Endometrium (tissue), 2 donors: ENCODE measurements at regions not wholly inside any gene's neighbourhood (a gene's known extent, or its start where the extent isn't known, plus 50 kb on each side); places are given as distances from the start of the nearest gene placed in this dataset.

Experiments used
- FAIRE-seq: peaks from 2 replicates; lab custom pipeline; 2012; peaks lifted over from hg19 to GRCh38; lab: Jason Lieb, UNC
- donor health status: control.
- donor health status: control.

DNA sequence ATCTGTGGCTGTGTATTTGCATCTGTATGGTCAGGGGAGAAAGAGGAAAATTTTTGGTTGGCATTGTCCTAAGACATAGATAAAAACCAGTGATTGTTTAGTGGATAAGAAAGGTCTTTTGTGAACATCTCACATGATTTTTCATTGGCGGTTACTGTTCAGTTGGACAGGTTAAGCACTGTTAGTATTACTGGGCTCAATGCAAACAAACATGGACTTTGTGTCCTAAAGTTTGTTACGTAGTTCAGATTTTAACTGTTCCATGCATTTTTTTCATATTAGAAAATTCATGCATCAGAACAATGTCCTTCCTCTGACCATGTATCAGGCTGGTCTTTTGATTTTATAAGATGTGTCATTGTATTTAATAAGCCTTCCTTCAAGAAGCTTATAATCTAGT lies 368.0 kb downstream of the MEIS1 start:
- no peak for FAIRE-seq

DNA sequence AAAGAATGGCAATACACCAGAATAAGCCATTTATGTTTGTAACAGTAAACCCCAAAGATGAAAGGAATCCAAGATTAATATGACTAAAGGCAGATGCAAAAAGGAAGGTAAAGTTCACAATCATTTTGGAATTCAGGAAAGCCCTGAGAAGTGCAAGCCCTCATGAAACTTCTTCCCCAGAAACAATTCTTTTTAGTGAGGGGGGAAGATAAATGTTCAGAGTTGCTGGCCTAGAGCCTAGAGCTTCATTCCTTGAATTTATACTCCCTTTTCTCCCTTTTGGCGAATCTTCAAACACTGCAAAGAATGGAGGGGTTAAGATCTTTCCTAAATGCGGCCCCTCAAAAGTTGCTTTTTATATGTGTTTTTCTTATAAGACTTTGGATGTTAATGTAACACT lies 368.8 kb downstream of the MEIS1 start:
- peak; percentile 98 for FAIRE-seq

DNA sequence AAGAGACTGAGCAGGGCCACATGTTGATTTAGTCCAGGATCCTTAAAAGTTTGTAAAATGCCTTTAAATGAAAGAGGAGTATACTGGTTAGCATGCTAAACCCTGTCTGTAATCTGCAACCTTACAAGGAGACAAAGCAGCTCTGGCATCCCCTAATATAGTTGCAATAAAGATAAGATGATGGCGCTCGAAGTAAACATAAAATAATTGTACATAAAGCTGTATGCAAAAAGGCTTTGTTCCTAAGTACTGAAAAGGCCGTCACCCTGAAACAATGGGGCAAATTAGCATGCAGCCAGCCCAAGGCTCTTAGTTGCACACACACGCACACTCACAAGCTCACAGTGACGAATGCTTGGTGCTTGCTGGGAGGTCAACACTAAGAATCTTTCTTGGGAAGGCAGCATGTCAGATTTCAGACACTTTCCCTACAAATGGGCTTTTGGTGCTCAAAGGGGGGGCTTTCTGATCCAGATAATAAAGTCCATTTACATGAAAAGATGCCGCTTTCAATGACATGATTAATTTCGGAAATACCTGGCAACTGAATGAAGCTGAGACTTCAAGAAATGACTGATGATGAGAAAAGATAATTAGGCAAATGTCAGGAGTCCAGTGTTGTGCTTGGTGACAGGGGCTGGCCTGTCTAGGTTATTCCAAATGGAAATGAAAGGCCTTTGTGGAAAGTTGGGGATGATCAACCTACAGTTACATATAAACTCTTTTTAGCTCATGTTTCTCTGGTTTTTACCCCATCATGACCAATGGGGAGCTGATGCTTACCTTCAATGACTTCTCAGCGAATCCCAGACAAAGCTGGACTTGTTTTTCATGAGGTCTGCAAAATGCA lies 370.3 kb downstream of the MEIS1 start:
- no peak for FAIRE-seq

DNA sequence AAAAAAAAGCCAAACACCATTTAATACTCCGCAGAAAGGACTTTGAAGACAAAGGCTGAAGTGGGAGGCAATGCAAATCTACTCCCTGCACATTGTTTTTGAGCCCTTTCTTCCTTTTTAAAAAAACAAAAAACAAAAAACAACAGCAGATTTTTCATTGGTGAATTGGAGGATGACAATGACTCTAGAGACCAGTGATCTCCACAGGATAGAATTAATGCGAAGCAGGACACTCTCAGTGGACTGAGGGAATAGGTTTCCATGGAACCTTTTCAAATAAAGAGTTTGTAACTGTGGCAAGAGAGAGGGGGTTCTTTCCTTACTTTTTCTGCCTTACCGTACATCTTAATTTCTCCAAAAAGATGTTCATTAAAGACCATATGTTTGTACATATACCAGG lies 371.0 kb downstream of the MEIS1 start:
- peak; percentile 89 for FAIRE-seq

DNA sequence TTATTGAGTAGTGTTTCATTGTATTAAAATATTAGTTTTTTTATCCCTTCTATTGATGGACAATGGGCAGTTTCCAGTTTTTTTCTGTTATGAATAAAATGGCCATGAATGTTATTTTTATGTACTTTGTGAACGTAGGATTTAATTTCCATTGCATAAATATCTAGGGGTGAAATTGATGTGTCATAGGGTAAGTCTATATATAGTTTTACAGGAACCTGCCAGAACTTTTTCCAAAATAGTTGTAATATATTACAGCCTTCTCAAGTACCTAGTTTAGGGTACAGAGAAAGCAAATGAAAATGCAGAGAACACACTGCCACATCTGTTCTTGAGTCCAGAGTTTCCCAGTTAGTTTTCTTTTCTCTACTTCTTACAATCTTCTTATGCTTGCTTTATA lies 378.6 kb downstream of the MEIS1 start:
- FAIRE-seq = no peak

DNA sequence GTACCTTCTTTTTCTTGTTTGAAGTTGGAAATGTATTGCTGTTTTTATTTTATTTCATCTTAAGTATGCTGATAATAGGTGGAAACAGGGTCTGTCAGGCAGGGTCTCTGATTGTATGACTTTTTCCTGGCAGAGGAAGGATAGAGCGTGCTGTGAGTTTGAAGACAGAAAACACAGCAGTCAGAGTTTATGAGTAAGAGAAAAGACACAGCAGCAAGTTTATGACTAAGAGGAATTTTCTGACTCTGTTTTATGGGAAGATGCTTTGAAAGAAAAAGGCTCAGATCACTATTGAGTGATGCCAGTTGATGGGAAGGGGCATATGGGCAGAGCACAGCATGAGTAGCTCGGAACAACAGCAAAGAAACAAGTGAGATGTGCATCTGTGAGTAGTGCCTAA lies 379.1 kb downstream of the MEIS1 start:
- no peak for FAIRE-seq

DNA sequence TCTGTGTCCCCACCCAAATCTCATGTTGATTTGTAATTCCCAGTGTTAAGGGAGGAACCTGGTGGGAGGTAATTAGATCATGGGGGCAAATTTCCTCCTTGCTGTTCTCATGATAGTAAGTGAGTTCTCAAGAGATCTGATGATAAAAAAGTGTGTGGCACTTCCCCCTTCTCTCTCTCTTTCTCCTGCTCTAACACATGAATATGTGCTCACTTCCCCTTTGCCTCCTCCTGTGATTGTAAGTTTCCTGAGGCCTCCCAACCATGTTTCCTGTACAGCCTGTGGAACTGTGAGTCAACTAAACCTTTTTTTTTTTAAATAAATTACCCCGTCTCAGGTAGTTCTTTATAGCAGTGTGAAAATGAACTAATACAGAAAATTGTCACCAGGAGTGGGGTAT lies 380.0 kb downstream of the MEIS1 start:
- FAIRE-seq = no peak

DNA sequence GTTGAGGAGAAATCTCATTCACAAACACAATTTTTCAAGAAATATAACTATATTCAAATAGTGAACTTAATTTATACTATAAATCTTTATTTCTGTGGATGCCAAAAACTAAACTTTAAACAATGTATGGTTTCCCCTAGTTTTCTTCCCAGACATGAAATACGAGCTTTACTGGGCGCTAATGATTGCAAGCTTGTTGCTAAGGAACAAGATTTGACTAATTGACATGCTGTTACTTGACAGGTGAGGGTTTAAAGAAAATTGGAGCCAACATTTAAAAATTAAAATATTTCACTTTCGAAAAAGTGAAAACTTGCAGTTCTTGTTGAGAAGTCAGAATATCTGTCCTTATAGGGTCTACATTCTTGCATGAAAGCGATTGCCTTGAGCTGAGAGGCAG lies 381.0 kb downstream of the MEIS1 start:
- no peak for FAIRE-seq

DNA sequence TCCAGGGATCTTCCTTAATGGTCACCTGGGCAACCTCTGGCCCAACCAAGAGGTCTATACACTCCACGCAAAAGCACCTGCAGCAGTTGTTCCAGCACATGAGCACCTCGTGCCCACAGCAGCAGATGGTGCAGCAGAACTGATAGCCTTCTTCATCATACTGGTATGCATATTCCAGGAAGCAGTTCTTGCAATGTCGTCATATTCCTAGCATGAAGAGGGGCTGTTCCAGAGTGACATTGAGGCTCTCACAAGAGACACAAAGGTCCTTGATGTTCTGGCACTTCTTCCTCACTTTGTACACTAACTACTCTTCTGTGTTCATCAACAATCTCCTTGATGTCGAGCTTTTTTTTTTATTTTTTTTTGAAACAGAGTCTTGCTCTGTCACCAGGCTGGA lies 386.2 kb downstream of the MEIS1 start:
- FAIRE-seq = no peak

DNA sequence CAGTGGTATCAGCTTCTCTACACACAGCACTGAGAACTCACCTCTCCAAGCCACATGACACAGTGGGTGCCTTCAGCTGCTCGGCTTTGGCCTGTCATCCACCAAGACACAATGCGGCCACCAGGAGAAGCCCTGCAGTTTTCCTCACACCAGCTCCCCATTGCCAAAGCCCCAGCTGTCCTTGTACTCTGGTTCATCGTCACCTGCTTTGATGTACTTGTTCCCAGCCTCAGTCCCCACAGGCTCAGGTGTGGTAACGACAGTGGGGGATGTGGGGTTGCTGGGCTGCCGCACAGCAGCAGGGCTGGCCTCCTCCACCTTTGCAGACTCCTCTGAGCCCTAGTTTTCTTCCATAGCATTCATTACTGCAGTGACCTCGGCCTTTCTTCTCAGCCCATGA lies 387.3 kb downstream of the MEIS1 start:
- FAIRE-seq = no peak

DNA sequence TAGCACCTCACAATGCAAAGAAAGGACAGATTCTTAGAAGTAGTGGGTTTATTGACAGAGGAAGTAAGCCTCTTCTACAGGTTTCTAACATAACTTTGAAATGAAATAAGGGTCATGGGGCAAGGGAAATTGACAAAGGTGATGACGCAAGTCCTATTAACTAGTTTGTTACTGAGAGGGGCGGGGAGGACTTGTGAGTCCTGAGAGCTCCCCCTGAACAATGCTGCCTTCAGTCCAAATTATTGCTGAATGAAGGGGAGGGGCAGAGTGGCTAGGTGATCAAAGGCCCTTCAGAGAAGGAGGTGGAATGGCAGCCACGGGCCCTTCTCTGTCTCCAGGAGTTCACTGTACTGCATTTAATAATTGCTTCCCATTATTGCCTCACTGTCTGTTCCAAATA lies 390.0 kb downstream of the MEIS1 start:
- FAIRE-seq = no peak

DNA sequence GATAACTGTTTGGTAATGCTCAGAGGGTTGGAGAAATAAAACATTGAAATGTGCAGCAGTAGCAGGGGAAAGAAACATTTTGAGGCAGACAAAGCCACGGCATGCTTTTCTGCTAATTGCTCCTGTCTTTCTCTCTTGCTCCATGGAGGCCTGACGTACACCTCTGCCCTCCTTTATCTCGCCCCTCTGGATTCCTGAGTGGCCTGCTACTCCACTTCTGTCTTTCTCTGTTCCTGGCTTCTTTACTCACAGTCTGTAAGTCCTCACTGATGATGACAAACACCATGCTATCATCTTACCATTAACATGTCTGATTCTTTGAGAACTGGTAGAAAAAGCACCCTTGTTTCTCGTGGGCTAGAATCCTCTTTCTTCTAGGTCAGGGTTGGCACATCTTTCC lies 392.9 kb downstream of the MEIS1 start:
- FAIRE-seq = no peak

DNA sequence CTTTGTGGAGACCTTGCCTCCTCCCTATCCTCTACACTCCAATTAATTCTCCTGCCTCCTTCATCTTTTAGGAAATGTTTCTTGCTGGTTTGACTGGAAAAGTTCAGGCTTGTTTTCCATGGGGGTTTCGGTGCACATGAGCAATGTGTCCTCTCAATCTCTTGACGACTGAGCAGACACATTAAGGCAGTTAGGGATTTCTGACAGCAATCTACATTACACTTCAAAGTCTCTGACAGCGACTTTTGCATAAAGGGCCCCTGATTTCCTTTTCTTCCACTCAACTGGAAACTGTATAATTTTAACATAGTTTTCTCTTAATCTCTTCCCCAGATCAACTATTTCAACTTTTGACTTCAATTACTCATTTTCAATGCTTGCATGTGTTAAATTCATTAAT lies 394.0 kb downstream of the MEIS1 start:
- FAIRE-seq = no peak

DNA sequence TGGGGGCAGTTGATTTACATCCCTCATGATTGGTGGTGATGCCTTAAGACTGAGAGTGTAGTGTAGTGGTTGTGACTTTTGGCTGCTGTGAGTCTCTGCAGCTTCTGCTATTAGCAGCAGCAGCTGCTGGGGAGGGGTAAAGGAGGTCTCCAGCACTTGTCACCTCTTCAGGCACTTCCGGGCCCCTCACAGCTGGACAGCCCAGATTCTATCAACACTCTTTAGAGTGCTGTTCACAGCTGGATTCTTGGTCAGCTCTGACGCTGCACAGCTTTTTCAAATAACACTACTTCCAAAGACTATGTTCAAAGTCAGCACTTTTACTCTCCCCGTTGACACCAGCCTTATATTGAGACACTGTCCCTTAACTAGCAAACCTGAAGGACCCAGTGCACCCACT lies 396.0 kb downstream of the MEIS1 start:
- no peak for FAIRE-seq

DNA sequence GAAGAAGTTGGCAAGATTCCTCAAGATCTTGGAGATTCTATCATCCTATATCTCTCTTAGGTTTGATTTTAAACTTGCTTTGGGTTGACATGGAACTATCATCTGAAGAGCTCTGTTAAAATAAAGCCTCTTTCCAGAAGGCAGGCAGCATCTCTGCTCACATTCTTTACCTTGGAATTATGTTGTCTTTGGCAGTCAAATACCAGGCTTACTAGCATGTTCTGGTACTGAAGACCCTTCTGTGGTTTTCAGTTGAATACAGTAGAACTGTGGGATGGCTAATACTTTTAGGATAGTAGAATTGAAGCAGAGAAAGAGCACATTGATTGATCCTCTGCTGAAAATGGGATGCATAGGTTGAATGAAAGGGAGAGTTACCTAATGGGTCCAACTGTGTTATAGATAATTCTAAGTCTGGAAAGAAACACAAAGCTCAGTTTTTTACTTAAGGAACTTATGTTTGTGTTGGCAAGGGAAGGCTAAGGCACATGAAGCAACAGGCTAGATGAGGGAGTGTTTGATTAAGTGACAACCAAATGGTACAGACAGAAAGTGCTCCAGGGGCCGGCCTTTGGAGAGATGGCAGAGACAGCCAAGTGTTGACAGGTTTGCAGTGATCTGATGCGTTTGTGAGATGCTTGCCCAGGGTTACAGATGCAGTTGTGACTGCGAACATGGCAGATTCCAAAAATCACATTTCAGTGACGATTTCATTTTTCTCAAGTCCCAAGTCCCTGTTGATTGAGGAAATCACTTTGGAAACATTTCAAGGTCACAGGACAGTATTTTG lies 397.9 kb downstream of the MEIS1 start:
- FAIRE-seq = no peak

DNA sequence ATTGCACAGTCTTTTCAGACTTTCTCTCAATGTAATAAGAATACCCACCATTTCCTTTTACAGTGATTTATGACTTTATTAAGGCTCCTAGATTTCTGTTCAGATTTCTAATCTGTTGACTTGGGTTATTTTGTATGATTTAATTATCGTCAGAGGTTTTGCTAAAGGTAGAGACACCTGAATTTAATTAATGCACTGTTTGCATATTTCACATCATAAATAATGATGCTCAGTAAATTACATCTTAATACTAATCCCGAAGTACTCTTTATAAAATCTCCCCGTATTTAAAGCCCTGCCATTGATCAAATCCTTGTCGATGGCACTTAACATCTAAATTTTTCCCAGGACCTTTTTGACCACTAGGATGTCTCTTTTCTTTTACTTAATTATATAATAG lies 399.9 kb downstream of the MEIS1 start:
- no peak for FAIRE-seq

DNA sequence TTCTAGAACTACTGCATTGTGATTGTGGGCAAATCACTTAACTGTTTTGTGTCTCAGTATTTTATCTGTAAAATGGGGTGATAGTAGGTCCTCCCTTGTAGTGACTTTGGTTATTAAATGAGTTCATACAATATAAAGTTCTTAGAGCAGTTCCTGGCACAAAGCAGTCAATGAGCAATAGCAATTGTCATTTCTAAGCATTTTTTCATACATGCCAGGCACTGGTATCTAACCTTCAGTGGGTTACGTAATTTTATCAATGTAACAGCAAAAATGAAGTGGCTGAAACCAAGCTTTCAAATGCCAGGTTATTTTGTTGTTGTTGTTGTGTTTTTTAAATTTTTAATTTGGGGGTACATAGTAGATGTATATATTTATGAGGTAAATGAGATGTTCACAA lies 401.9 kb downstream of the MEIS1 start:
- no peak for FAIRE-seq

DNA sequence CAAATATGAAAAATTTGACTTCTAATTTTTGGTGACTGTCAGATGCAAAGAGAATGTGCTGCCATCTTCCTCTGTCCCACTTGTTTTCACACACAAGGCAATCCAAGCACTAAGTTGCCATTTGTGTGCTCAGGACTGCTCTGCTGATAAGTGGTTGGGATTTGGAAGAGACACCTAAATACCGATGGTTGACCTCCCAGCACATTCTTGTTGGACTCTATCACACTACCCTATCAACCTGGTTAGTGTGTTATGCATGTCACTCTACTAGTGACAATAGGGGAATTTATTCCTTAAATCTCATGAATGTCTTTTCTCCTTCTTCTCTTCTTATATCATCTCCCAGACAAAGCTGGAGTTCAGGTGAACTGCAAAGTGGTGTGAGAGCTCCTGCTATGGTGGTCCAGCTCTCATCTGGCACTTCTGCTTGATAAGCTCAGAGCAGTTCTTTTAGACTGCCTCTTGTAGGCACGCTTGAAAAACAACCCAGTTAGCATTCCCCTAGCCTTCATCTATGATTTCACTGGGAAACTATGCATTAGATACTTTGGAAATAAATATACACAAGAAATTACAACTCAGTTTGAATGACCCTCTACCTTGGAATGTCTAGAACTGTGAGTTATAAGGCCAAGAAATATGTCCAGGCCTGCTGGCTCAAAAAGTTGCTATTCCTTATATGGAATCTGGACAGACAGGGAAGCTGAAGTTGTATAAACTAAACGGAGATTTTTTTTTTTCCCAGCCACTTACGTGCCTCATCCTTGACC lies 404.8 kb downstream of the MEIS1 start:
- FAIRE-seq = peak; percentile 12

DNA sequence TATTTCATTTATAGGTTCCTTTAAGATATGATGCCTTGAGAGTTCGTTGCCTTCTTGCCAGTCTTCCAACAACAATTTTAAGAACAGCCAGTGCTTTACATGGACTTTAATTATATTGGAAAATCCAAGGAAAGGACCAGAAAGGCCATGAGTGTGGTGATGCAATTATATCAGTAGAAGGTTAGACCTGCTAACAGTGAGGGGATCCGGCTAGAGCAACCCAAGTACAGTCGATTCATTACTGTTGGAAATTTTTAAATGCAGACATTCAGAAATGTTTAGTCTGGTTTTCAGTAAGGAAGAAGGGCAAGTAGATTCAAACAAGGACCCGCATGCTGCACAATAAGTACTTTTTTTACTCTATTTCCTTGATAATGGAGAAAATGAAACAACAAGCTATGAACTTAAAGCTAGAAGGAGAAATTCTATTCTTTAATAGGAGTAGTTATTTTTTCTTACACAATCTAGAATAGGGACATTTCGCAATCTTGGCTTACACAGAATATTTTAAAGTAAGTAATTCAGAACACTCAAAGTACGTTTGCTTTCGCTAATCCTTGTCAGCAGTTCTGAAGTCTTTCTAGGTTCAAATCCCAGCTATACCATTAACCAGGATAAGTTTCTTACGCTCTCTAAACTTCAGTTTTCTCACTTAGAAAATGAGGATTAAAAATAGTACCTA lies 405.5 kb downstream of the MEIS1 start:
- no peak for FAIRE-seq

DNA sequence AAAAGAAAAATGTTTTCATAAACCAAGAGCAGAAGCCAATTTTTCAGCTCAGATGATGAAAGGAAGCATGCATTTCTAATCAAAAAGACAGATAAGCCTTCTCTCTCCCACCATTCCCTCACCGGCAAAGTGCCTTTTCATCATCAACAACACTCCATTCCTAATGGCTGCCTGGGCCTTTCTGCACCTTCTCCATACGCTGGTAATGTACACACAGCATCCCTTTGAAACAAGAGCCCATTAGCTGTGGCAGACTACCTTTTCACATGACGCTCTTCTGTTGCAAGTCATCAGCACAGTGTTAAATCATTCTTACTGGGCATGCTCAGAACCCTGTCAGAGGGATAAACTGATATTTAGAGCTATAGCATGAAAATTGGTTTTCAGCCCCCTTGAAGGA lies 408.9 kb downstream of the MEIS1 start:
- FAIRE-seq = no peak

DNA sequence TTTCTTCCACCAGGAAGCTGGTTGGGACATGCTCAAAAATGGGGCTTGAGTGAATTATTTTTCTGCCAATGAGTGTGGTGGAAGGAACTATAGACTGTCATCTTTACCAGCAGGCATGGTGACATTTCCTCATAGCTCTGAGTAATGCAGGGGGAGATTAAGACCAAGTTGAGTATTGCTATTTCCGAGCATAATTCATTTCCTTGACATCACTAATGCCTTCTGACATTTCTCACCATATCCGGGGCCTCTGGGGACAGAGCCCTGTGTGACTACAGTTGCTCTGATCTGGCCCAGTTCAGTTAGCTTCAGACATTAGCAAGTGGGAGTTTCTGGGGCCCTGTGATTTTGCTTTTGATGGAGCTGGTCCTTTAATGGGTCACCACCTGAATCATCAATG lies 410.4 kb downstream of the MEIS1 start:
- FAIRE-seq = no peak

DNA sequence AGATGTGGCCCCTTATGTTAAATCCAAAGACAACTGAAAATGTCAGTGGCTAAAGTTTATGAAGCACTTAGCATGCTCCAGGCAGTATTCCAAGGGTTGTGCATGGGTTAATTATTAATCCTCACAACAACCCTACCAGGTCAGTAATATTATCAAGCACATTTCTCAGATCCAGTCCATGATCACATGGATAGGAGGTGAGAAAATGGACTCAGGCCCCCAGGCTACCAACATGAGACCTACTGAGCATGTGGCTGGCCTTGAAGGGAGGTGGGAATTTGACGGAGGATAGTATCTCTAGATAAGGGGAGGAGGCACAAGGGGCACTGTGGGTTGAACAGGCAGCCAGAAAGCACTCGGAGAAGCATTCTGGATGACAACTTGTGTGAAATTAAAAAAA lies 412.0 kb downstream of the MEIS1 start:
- FAIRE-seq = no peak
